ENCODE measurements at regions not wholly inside any gene's neighbourhood (a gene's known extent, or its start where the extent isn't known, plus 50 kb on each side); places are given as distances from the start of the nearest gene placed in this dataset.
"Not testable (repeated sequence)": the region's sequence is repeated elsewhere in the genome, so short reads cannot be mapped to it uniquely, and the experiment has no call there.

DNA sequence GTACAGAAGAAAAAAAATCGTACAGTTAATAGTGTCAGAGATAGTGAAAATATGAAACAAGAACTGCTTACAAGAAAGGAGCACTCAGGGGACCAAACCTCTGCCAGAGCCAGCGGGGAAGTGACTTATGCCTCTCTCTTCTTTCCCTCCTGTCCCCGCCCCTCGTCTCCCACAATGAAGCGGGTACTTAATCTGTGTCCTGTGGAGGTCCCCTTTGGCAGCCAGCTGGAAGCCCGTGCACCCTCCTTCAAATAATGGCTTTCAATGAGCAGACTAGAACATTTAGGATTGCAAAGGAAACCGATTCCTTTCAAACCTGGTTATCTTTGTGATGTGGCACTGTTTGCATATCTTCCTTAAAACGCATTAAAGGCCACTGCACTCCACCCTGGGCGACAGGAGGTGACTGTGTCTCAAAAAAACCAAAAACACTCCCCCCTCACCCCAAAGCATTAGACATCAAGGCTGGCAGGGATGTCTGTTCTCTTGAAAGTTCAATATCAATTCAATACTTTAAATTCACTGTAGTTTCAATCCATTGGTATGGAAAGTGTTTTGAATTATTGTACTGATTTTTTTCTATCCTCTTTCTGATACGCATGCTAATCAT is 51.7 kb downstream of the PPIAL4C start:
- not testable (repeated sequence) for DNase-seq

GRCh38 chr1:149636286-149637122 is 52.9 kb downstream of the PPIAL4C start:
- DNase-seq: peak; percentile 94

DNA sequence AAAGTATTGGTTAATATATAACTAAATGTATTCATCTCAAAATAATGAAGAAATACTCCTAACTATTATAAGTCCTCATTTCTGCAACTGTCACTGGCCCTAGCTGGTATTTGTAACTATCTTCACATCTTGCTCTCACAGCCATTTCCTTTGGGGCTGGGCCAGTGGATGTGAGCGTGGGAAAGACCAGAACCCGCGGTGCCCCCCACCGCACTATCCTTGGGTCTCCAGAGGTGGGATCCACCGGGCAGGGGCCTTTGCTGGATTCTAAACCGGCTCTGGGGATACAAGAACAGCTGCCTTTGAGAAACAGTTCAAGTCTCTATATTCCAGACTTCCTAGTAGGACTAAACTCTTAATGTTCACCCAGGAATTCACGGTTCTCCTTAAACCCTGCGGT is 54.8 kb downstream of the PPIAL4C start:
- not testable (repeated sequence) for DNase-seq

DNA sequence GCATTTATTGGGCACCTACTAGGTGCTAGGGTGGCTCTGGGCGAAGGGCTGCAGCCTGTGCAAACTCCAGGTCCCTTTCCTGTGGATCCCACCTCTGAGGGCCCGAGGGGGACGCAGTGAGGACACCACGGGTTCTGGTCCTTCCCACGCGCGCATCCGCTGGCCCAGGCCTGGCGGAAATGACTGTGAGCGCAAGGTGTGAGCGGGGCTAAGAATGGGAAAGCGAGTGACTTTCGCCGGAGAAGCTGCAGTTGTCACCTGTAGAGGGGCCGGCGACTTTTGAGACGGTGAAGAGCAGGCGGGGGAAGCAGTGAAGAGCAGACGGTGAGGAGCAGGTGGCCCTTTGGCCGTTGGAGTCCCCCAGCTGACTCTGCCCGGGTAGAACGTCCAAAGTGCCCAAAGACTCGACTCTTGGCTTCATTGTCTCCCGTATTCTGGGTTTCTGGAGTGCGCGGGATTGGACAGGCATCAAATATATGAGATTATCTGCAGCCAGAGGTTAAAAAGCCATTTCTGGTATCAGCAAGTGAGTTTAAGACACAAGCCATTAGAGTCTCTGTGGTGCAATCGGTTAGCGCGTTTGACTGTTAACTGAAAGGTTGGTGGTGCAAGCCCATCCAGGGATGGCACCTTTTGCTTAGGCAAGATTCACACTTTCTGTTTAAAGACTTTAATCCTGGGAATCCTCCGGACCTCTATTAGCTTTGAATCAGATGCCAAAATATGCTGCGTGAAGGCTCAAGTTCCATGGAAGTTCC is 55.4 kb downstream of the PPIAL4C start:
- not testable (repeated sequence) for DNase-seq

- DNase-seq: not testable (repeated sequence)
Measured at GRCh38 chr1:149641179-149641578, 57.5 kb downstream of the PPIAL4C start.

DNA sequence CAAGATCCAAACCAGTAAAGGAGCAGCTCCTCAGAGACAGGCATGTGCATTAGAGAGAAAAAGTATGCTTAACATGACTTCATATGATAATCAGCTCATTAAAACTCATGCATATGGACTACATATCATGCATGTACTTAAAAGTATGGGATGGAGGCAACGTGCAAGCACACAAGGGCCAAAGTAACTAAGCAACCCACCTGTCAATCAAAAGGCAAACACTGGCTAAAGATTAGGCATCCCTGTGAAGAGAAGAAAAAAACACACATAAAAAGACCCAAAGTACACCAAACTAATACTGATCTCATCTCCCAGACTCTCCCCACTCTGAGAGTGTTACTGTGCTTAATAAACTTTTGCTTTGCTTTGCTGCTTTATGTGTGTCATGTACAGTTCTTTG is 61.2 kb downstream of the PPIAL4C start:
- not testable (repeated sequence) for DNase-seq

- not testable (repeated sequence) for DNase-seq
Measured at GRCh38 chr1:149646360-149647017, 62.8 kb downstream of the PPIAL4C start.

DNA sequence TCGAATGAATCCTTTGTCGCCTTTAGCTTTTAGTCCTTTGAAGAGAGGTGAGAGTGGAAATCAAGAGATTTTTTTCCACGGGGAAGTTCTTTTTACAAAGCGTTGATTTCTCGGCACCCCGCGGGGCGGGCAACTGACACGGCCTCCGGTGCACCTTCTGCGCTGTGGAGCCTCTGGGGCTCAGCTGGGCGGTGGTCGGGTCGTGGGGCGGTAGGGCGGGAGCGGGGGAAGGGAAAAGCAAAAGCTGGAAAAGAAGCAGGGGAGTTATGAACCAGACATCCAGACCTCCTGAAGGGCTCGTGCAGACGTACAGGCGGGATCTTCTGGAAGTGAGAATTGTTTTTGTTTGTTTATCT is 63.3 kb downstream of the PPIAL4C start:
- not testable (repeated sequence) for DNase-seq

DNA sequence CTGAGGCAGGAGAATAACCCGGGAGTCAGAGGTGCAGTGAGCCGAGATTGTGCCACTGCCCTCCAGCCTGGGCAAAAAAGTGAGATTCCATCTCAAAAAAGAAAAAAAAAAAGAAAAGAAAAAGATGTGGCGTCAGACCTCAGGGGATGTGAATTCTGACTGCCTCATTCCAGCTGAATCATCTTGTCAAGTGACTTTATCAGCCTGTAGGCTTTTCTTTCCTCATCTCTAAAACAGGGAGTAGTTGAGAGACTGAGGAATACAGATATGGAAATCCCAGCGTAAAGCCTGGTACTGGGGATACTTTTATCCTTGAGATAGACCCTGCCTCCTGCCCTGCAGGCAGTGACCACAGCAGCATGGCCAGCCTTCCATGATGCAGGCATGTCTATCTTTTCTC is 74.1 kb downstream of the PPIAL4C start:
- not testable (repeated sequence) for DNase-seq

DNA sequence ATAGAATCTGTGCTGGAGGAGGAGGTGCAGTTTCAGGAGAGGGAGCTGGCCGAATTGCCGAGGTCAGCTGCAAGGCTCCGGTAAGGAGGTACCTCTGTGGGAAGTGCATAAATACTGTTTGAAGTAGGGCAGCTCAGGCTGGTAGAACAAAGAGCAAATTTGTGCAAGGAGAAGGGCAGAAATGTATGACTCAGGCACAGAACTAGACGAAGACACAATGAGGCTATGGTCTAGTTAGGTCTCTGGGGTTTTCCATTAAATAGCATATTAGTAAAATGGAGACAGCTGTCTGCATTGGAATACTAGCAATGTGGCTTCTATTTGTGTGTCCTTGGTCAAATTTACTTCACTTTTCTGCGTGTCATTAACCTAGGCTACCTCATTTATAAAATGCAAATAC is 74.5 kb downstream of the PPIAL4C start:
- DNase-seq: not testable (repeated sequence)

DNA sequence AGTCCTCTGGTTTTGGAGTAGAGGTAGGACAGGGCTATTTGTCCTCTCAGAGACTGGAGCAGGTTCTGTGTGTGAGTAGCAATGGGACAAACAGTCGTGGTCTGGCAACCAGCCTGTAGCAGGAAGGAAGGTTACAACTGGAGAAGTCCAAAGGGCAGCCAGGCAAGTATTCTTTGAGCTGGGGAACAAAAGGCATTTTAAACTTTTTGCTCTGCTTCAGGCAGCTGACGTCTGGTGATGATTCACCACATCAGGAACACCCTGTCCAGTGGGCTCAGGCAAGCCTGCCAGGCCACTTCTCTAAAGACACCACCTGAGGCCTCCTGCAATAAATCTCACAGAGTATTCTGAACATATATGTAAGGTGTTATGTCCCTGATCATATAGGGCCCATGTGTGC is 81.0 kb downstream of the PPIAL4C start:
- DNase-seq: not testable (repeated sequence)

DNA sequence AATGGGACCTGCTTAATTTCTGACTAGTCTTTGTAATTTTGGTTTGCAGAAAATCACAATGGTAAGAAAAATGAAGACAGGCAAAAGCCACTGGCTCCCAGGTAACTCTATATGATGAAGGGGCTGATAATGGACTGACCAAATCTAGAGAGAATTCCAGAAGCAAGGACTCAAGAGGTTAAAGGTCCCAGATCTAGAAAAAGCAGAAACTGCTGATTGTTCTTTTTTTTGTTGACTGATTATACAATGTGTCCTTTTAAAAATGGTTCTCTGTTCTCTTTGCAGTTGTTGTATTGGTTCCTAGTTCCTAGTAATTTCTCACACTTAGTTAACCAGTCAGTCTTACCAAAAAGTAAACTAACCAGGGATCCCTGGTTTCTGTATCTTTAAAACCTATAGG is 81.4 kb downstream of the PPIAL4C start:
- DNase-seq: not testable (repeated sequence)

DNA sequence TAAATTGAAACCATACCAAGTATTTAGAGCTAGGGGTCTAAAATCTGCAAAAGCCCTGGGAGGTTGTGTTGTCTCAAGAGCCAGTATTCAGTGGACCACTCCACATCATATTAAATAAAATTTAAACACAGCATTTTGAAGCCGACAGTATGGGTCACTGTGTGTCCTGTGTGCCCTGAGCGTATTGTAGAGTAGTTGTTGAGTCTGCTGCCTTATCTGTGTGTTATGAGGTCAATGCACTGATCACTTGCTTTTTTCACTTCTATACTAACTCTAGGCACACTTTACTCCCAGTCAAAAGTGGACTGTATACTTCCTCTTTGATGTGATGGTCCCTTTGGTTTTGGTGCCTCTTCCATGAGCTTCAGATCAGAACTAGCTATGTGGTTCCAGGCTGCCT is 81.9 kb downstream of the PPIAL4C start:
- not testable (repeated sequence) for DNase-seq

GRCh38 chr1:149673231-149673909 is 89.7 kb downstream of the PPIAL4C start:
- not testable (repeated sequence) for DNase-seq

DNA sequence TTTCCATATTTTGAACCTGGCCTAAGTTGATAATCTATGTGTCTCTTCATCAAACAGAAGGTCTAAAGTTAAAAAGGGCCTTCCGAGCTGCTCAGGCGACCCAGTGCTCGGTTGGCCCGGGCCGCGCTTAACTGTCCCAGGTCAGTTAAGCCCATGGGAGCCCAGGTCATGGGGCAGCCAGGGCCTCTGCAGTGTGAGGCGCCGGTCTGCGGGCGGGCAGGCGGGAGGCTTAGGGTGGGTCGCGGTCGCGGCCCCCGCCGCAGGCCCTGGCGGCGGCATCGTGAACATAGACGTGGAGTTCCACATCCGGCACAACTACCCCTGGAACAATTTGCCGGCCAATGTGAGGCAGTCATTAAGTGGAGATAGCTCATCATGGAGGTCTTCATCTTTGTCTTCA is 91.3 kb downstream of the PPIAL4C start:
- DNase-seq: not testable (repeated sequence)

GRCh38 chr1:149677359-149677758 is 93.7 kb downstream of the PPIAL4C start:
- DNase-seq: not testable (repeated sequence)

- not testable (repeated sequence) for DNase-seq
Measured at GRCh38 chr1:149686593-149687238, 95.8 kb upstream of the FCGR1A start.

GRCh38 chr1:149691399-149691798 is 91.1 kb upstream of the FCGR1A start:
- DNase-seq: not testable (repeated sequence)

DNA sequence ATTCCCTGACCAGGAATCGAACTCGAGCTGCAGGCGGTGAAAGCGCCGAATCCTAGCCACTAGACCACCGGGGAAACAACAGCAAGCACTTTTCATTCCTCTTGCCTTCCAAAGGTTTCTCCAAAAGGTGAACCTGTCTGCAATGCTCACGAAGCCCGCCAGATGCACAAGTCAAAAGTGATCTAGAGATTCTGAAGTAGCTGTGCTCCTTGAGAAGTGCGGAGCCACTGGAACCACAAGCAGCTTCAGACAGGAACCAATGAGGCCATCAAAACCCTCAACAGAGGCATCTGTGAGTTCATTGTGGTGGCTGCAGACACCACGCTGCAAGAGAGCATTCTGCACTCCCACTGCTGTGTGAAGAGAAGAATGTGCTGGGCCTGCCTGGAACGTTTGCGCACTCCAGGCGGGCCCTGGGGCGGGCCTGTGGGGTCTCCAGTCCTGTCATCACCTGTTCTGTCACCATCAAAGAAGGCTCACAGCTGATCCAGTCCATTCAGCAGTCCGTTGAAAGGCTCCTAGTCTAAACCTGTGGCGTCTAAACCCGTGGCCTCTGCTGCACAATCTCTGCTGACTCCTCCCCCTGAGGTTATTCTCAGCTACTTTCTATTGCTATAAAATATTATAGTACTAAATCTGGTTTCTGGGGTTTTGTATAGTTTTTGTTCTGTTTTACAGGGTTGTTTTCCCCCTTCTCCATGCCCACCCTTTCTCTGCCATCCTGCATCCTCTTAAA is 89.5 kb upstream of the FCGR1A start:
- not testable (repeated sequence) for DNase-seq

DNA sequence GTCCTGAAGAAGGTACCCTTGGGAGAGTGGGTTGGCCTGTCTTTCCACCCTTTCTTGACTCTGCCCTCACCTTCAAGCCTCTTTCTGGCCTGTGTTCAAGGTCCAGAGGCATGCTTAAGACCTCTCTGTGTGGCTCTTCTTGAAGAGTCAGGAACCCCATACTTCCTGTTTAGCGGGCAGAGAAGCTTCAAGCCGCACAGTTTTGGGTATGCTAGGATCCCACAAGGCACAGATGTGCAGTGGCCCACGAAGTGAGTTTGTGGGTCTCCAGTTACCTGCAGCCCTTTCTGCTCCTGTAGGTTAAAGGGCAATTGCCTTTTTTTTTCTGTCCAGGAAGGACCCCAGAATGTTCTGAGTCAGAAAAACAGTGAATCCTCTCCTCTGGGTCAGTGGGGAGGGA is 87.4 kb upstream of the FCGR1A start:
- DNase-seq: not testable (repeated sequence)

DNA sequence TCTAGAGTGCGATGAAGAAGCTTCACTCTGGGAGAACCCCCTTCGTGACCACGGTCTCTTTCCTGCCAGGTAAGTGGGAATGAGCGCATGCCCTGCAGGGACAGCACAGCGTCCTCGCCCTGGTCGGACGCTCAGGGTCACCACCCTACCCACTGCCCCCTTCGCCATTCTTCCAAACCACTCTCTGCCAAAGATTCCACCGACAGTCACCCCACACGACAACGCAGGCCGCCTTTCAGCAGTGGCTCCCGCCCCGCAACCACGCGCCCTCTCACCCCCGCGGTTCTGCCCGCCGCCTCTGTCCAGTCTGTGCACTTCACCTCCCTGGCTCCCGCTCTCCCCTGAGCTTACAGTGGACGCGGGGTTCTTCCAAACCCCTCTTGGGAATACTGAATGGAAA is 82.3 kb upstream of the FCGR1A start:
- DNase-seq: not testable (repeated sequence)

All from HCEC 1CT (cell line).